ENCODE measurements at regions not wholly inside any gene's neighbourhood (a gene's known extent, or its start where the extent isn't known, plus 50 kb on each side); places are given as distances from the start of the nearest gene placed in this dataset.

- no peak for TF ChIP-seq CTCF (conservative IDR thresholded peaks at IDR 0.05)
- no peak for TF ChIP-seq ZFX (IDR thresholded peaks at IDR 0.05)
These were observed 131.9 kb downstream of the TMEM26 start for GRCh38 chr10:61321041-61321857.
